NCI-H146 treated with DMSO at 0.1 percent for 48 hours (cell line): ENCODE measurements at regions not wholly inside any gene's neighbourhood (a gene's known extent, or its start where the extent isn't known, plus 50 kb on each side); places are given as distances from the start of the nearest gene placed in this dataset.

Source experiments
- DNase-seq: peaks from one replicate; lab custom pipeline; 2025; ENCODE audit not compliant: unreplicated experiment; lab: John Stamatoyannopoulos, UW

DNA sequence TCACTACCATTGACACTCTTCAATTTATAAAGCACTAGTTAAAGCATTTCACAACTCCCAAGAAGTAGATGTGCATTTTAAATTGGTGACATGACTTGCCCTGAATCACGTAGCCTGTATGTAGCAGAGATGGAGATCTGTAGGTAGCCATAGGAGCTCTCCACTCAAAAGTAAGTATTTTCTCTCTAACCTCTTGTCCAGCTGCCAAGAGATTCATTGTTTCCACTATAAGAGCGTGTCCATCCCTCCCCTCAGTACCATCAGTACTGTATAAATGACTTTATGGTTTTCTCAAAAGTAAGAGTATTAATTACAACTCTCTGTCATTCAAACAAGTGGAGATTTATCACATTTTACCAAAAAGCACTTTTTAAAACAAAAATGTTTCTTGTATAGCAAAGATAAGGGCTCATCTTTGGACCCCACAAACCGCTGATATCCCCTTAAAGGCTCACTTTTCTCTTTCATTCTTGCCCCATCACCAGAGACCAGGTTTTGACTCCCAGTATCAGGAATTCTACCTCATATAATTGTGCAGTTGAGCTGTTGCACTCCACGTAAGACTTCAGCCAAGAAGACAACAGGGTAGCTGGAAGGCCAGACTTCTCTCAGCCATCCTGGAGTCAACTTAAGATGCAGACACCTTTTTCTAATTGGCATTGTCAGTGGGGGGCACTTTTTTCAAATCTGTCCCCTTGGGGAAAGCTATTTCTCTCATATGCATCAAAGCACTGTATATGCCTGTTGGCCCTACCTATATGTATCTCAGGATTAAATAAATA lies 78.0 kb upstream of the GALNT5 start:
- DNase-seq = no peak

DNA sequence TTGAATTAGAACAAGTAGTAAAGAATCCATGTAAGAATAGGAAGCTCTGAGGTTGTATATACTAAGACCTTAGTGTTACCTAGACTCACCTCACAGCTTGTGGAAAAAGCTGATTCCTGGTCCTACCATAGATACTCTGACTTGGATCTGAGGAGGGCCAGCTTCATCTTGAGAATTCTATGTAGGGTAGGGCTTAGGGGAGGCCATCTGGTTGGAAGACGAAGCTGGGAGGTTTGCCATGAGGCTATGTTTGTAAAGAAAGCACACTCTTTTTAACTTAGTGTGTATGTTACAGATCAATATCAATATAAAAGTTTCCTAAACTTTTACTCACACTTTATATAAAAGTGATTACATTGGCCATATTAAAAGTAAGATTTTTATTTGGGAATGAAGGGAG lies 77.1 kb upstream of the GALNT5 start:
- no peak for DNase-seq

DNA sequence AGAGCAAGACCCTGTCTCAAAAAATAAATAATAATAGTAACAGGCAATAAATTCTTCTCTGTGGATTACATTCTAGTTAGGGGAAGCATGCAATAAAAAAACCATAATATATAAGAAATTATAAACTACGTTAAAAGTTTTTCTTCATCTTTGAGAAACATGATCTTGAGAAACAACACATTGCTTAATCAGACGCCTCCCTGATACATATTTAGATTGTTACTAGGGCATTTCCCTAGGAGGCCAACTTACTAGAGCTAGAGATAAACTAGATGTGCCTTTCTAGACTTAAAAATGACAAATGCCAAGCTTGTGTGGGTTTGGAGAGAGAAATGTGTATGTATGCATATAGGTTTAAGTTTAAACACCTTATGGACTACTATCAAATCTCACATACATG lies 76.3 kb upstream of the GALNT5 start:
- DNase-seq = no peak

DNA sequence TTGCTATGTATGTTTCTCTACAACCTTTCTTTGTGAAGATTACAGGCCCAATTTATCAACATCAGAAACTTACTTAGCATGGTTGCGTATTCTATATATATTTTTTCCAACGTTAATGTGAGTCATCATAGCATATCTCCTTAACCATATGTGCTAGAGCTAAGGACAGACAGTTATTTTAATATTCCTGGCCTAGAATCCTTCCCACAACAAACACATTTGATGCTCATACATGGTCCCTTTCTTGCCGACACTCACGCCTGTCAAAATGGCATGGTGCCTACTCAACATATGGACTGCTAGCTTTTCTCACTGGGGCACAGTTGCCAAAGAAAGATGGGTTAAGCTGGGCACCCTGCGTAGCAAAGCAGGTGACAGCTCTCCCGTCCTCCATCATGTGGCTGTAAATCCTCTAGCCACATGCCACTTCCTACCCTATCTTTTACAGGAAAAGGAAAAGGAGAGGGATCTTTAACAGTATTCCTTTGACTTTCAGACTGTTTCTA lies 75.2 kb upstream of the GALNT5 start:
- DNase-seq = no peak

DNA sequence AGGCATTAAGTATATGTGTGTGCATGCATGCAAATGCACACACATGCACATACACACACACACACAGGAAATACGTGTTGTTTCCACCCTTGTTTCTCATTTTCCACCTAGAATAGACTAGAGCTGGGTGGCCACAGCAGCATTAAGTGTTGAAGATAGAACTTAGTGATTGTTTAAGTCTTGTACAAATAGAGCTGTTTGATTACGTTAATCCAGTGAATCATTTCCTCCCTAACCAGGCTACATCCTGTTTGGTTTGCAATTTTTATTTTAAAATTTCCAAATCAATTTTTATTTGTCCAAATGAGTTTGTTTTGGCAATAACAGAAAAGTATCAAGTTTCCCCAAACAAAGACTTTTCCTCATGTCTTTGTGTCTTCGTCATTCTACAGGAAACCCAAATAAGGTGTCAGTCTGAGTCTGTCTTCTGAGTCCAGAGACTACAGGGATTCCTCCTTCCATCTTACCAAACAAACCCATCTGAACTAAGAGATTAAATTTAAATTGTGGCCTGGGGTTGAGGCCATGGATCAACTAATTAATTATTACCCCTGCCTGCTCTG lies 74.6 kb upstream of the GALNT5 start:
- DNase-seq = peak; percentile 16

DNA sequence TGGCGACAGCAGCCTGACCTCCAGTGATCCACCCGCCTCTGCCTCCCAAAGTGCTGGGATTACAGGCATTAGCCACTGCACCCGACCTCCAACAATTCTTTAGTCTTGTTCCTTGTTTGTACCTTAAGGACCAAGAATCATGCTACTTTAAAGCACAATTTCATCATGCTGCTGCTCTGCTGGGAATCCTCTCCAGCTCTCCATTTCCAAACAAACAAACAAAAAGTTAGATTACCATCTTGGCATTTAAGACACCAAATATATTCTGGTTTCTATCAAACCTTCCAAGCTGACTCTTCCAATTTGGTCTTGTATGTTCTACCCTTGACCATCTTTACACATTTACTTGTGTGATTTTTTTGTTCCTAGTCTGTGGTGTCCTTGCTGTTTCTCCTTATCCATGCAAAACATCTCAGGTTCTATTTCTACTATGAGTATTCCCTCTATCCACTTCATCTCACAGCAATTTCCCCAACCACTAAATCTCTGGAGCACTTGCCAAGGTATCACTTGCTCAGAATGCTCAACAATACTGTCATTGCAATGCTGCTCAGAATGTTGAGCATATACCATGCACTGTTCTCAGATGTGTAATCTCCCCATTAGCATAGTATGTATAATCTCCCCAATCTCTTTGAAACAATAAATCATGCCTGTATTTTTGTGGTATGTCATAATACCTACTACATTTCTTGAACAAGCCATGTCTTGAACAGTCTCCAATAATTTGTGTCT lies 73.2 kb upstream of the GALNT5 start:
- DNase-seq = no peak

DNA sequence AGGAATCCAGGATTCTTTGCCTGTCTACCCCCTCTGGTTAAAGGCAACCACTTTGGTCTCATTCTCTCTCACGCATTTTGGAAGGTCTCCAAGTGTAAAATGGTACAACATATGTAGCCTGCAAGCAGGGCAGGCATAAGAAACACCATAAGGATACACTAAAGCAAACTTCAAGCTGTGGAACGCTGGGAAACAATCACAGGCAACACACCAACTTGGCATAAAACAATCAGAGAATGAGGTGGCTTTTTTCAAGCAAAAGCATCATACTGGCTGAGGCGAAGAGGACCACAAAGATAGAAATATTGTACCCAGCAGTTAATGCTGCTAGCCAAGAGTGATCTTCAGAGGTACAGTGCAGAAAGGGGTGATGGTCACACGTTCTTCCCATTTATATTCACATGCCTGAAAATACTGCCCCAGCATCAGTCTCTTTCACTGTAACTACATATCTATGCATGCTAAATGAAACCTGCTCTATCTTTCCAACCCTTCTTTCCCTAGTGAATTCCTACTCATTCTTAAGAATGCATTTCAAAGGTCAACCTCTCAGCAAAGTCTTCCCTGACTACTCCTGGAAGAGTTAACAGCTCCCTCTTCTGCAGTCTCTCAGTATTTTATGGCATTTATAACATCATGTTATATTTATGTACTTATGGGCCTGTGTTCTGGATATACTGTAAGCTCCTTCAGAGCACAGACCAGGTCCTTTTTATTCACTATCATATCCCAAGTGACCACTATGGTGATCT lies 71.9 kb upstream of the GALNT5 start:
- no peak for DNase-seq

DNA sequence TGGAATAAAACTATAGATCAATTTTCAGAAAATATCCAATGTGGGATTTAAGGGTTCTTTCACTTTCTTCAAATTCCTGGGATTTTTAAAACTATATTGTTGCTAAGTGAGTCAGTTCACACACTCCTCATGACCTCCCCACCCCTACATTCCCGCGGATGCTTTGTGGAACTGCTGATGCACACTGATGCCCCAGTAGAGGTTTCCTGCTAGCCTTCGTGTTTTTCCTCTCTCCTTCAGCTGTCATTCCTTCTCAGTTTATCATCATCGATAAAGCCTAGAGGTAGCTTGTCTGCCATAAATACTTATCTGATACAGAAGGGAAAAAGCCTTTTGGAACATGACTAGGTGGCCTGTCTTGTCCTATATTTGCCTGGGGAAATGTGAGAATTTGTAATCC lies 67.4 kb upstream of the GALNT5 start:
- DNase-seq = no peak

DNA sequence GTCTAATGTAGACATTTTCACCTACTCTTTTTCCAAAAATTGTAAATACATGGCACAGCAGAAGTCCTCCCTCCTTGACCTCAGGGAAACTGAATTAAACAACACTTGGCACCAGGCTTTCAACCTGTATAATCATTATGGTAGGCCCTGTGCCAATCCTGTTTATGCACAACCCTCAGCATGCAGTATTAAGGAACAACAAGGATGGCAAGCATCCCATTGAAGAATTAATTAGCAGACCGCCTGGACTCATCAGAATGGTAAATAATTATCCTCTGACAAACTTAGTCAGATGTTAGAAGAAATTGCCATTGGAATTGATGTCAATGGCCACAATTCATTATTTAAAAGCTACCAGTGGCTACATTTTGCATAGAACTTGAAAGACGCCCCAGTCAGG lies 66.3 kb upstream of the GALNT5 start:
- DNase-seq = no peak

DNA sequence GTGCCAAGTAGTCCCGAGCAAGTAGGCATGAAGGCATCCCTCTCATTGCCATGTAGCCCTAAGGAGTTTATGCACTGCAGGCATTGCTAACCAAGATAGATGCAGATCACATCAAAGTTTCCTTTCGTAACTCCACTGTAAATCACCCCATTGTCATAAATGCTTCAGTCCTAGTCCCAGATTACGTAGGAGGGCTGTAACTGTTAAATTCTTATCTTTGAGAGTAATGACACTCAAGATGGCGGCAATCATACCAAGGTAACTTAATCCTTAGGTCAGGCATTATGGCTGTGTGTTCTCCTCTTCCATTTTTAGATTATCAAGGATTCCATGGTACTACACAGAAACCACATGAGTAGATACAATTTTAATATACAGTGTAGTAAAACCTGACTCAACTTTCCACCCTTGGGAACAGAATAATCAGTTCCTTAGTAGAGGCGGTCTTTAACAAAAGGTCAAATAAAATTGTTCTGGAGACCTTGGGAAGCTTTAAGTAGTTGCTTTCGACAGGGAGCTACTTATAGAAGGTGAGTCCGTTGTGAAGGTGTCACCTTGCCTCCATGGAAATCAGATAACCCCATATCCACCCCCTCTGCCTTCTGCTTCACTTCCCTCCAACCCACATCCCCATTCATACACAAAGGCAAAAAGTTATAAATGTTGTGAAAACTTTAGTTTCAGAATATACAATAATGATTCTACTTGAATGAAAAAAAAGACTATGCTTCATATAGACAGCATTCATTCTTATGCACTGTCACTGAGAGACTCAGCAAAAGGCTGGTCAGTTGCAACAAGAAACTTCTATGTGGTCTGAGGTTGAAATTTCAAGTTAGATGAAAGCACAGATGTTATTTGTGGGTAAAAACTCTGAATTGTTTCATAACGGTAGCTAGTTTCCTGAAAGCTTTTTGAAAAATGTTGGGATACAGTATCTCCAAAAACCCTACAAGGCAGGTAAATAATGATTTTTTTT lies 64.8 kb upstream of the GALNT5 start:
- no peak for DNase-seq

DNA sequence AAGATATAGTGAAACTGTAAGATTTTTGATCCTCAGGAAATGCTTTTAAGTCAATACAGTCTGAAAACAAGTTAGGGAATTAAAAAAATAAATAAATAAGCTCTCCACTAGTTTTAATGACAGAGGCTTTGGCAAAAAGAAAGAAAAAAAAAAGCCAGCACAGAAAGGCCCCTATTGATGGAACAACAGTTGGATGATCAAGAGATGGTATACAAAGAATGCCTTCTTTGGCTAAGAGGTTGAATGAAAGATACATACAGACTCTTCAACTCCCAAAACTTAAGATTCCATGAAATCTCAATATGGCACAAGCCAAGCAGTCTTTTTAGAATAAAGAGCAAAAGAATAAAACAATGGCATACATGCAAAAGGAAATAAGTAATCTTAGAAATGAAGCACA lies 64.0 kb upstream of the GALNT5 start:
- DNase-seq = no peak

DNA sequence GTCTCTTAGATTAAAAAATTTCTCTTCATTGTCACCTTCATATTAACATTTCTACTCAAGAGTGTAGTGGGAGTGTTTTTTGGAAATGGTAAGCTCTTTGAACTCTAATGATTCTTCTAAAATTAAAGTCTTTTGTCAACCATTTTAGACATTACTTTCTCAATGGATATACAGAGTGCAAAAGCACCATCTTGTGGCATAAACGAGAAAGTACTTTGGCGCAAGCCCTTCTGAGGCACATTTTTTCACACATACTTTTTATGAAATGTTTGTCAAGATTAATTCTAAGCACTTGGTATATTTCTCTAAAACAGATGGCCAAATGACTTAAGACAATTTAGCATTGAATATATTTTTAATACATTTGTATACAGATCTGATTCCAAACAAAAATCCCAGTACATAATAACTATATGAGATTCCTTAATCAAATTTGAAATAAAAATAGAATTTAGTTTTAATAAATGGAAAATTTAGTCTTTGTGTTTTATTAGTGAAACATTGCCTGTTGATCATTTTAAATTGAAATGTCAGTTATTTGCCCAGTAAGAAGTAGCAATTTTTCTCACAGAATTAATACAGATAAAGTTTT lies 63.3 kb upstream of the GALNT5 start:
- peak; percentile 5 for DNase-seq

DNA sequence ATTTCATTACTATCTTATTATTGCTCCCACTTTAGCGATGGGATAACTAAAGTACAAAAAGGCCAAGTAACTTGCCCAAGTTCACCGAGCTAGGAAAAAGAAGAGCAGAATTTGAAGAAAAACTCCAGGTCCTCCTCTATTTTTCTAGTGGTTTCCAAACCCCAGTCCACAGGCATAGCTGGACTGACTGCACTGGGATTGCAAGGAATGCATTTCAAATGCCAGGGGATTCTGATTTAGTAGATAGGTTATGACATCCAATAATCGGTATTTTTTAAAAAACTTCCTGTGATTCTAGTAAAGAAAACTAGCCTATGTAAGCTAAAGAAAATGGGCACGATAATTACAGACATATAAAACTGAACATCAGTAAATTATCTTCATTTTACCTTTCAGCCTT lies 62.7 kb upstream of the GALNT5 start:
- DNase-seq = no peak

DNA sequence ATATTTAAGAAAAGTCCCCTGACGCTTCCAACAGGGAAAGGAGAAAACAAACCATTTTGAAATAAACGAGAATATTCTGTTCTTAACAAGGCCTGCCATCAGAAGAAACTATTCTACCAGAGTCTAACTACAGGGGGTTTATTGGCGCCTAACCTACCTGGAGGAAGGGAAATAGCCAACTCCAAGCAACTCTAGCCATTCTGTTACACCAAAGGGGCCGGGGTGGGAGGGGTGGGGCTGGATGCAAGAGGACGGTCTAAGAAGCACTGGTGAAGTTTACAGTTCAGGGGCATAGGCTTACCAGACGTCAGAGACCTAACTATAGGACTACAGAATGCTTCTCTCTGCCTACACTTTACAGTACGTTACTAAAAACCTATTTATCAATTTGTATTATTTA lies 60.5 kb upstream of the GALNT5 start:
- no peak for DNase-seq

DNA sequence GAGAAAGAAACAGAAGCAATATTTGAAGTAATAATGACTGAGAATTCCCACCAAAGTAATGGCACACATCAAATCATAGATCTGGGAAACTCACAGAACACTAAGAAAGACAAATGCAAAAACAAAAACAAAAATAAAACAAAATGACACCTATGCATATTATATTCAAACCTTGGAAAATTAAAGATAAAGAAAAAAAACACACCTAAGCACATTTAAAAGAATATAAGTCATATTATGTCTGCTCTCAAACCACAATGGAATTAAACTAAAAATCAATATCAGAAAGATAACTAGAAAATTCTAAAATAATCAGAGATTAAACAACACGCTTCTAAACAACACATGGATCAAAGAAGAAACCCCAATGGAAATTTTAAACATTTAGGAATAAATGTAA lies 59.7 kb upstream of the GALNT5 start:
- no peak for DNase-seq

DNA sequence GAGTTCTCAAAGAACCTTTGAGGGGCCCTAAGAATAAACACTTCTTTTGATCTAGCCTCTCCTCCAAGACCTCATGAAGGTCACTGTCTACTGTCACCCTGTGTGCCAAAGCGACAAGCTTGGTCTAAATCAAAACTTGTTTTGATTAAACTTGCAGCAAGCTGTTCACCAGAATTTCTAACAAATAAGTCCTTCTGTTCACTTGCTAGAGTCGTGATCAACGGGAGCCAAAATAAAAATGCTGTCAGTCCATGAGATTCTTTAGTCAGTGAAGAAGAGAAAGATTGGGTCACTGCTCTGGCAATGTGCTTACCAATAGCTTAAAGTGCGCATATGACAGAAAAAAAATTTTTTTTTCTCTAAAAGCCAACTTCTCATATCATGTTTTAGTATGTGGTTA lies 53.9 kb upstream of the GALNT5 start:
- DNase-seq = no peak

DNA sequence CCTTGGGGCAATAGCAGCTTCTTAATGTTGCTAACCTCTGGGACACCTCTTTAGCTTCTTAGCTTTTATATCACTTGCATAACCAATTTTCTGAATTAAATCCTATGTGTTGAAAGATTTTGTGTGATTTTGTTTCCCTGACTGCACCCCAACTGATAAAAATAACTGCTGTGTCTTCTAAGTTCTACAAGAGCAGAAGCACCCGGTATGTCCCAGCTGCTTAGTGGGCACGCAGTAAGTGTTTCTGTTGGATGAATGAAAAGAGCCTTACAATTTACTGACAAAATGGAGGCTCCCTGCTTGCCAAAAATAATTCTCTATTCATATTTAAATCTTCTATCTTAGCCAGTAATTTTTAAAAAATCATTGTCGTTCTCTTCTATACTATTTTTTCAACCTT lies 53.1 kb upstream of the GALNT5 start:
- DNase-seq = no peak

DNA sequence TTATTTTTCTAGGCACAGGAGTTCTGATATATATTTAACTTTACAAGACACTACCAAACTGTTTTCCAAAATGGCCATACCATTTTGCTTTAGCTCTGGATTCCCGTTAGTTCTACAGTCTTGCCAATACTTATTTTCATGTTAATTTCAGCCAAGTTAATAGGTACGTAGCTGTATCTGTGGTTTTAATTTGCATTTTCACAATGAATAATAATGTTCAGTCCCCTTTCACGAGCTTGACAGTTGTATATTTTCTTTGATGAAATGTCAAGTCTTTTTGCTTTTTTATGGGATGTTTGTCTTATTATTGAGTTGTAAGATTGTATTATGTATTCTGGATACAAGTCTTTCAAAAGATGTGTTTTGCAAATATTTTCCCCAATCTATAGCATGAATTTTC lies 50.6 kb upstream of the GALNT5 start:
- no peak for DNase-seq
